ACC112 (cell line): ENCODE measurements at regions not wholly inside any gene's neighbourhood (a gene's known extent, or its start where the extent isn't known, plus 50 kb on each side); places are given as distances from the start of the nearest gene placed in this dataset.

Source experiments
- H2AFZ ChIP-seq: fragments of 200-600 bp; sonication (generic); one replicate; pipeline ENCODE4 v1.6.0; 2017; ENCODE audit warnings: antibody characterized with exemption, low read length; ENCODE audit not compliant: unreplicated experiment
- H3K27ac ChIP-seq: fragments of 200-600 bp; sonication (generic); 2 replicates; pipeline ENCODE4 v1.5.1; 2014; ENCODE audit warnings: low read depth, mild to moderate bottlenecking, antibody characterized with exemption, low read length, moderate library complexity
- H3K27me3 ChIP-seq: fragments of 200-600 bp; sonication (generic); 2 replicates; pipeline ENCODE4 v1.6.1; 2014; ENCODE audit warnings: mild to moderate bottlenecking, antibody characterized with exemption, low read length, moderate library complexity, mixed read lengths; ENCODE audit not compliant: insufficient read depth
- H3K36me3 ChIP-seq: fragments of 200-600 bp; sonication (generic); 2 replicates; pipeline ENCODE4 v1.6.1; 2016; ENCODE audit warnings: mild to moderate bottlenecking, antibody characterized with exemption, low read length, moderate library complexity, mixed read lengths; ENCODE audit not compliant: insufficient read depth
- H3K4me1 ChIP-seq: fragments of 200-600 bp; sonication (generic); one replicate; pipeline ENCODE4 v1.6.1; 2016; ENCODE audit warnings: low read length, mixed read lengths; ENCODE audit not compliant: insufficient read depth, unreplicated experiment, control insufficient read depth
- H3K4me3 ChIP-seq: fragments of 200-600 bp; sonication (generic); 2 replicates; pipeline ENCODE4 v1.5.1; 2014; ENCODE audit warnings: mild to moderate bottlenecking, low read depth, low read length
- H3K79me2 ChIP-seq: fragments of 200-600 bp; sonication (generic); one replicate; pipeline ENCODE4 v1.6.0; 2016; ENCODE audit warnings: low read length; ENCODE audit not compliant: control insufficient read depth, unreplicated experiment, insufficient read depth

GRCh38 chr18:47758000-47758399, 172.5 kb downstream of the SMAD2 start:
- H3K4me1 ChIP-seq = no peaks in the 10 kb centered on the region
- H3K36me3 ChIP-seq = no peaks in the 10 kb centered on the region
- H3K79me2 ChIP-seq = no peaks in the 10 kb centered on the region
- H3K4me3 ChIP-seq = no peak overlapping the region
- no peak overlapping the region for H3K27ac ChIP-seq
- no peak overlapping the region for H2AFZ ChIP-seq
- H3K27me3 ChIP-seq = peaks cover 31% of the 10 kb centered on the region; the same call in 1 of the 2 replicates

GRCh38 chr18:47756364-47757016, 174.0 kb downstream of the SMAD2 start:
- no peaks in the 10 kb centered on the region for H3K4me1 ChIP-seq
- H3K27ac ChIP-seq = no peak overlapping the region
- H3K27me3 ChIP-seq = peaks cover 28% of the 10 kb centered on the region; the same call in 1 of the 2 replicates
- no peak overlapping the region for H2AFZ ChIP-seq
- no peaks in the 10 kb centered on the region for H3K79me2 ChIP-seq
- H3K4me3 ChIP-seq = no peak overlapping the region
- H3K36me3 ChIP-seq = no peaks in the 10 kb centered on the region

- H3K27me3 ChIP-seq = peaks cover 22% of the 10 kb centered on the region; the same call in 1 of the 2 replicates
- H3K4me1 ChIP-seq = no peaks in the 10 kb centered on the region
- H3K4me3 ChIP-seq = no peak overlapping the region
- no peak overlapping the region for H2AFZ ChIP-seq
- no peaks in the 10 kb centered on the region for H3K79me2 ChIP-seq
- no peaks in the 10 kb centered on the region for H3K36me3 ChIP-seq
- no peak overlapping the region for H3K27ac ChIP-seq
These were observed 175.4 kb downstream of the SMAD2 start for GRCh38 chr18:47755102-47755456.

GRCh38 chr18:47754311-47755101, 176.0 kb downstream of the SMAD2 start:
- no peak overlapping the region for H3K4me3 ChIP-seq
- H3K4me1 ChIP-seq = no peaks in the 10 kb centered on the region
- H2AFZ ChIP-seq = no peak overlapping the region

GRCh38 chr18:47752796-47753645, 177.4 kb downstream of the SMAD2 start:
- H2AFZ ChIP-seq = no peak overlapping the region
- no peaks in the 10 kb centered on the region for H3K4me1 ChIP-seq
- H3K27ac ChIP-seq = no peak overlapping the region
- no peaks in the 10 kb centered on the region for H3K36me3 ChIP-seq
- H3K4me3 ChIP-seq = no peak overlapping the region
- peaks cover 21% of the 10 kb centered on the region for H3K27me3 ChIP-seq
- H3K79me2 ChIP-seq = no peaks in the 10 kb centered on the region

More at GRCh38 chr18:47754311-47755101, 176.0 kb downstream of the SMAD2 start:
- H3K27me3 ChIP-seq = peaks cover 17% of the 10 kb centered on the region; the same call in 1 of the 2 replicates
- H3K27ac ChIP-seq = no peak overlapping the region
- no peaks in the 10 kb centered on the region for H3K36me3 ChIP-seq
- no peaks in the 10 kb centered on the region for H3K79me2 ChIP-seq

- H2AFZ ChIP-seq = no peak overlapping the region
- no peaks in the 10 kb centered on the region for H3K4me1 ChIP-seq
- no peak overlapping the region for H3K4me3 ChIP-seq
- H3K79me2 ChIP-seq = no peaks in the 10 kb centered on the region
- no peak overlapping the region for H3K27ac ChIP-seq
- peaks cover 35% of the 10 kb centered on the region for H3K27me3 ChIP-seq
- no peaks in the 10 kb centered on the region for H3K36me3 ChIP-seq
These were observed 179.5 kb downstream of the SMAD2 start for GRCh38 chr18:47750889-47751423.

GRCh38 chr18:47749600-47749973, 180.9 kb downstream of the SMAD2 start:
- Histone ChIP-seq H3K27me3 (peaks cover 35% of the 10 kb centered on the region), H3K27ac (no peak overlapping the region), H2AFZ (no peak overlapping the region), H3K36me3 (no peaks in the 10 kb centered on the region), H3K4me3 (no peak overlapping the region), H3K79me2 (no peaks in the 10 kb centered on the region), H3K4me1 (no peaks in the 10 kb centered on the region)

- peak overlapping the region; percentile 63 for H2AFZ ChIP-seq
- no peaks in the 10 kb centered on the region for H3K4me1 ChIP-seq
- H3K27ac ChIP-seq = no peak overlapping the region
- no peaks in the 10 kb centered on the region for H3K79me2 ChIP-seq
- peak overlapping the region; percentile 78 for H3K4me3 ChIP-seq
- no peaks in the 10 kb centered on the region for H3K36me3 ChIP-seq
- peaks cover 35% of the 10 kb centered on the region for H3K27me3 ChIP-seq
These were observed 181.4 kb downstream of the SMAD2 start for GRCh38 chr18:47748847-47749599.

GRCh38 chr18:47748093-47748796, 182.2 kb downstream of the SMAD2 start:
- no peaks in the 10 kb centered on the region for H3K4me1 ChIP-seq
- H3K4me3 ChIP-seq = peak overlapping the region; percentile 78; the same call in 1 of the 2 replicates
- H3K27ac ChIP-seq = no peak overlapping the region
- H3K36me3 ChIP-seq = no peaks in the 10 kb centered on the region
- H3K79me2 ChIP-seq = no peaks in the 10 kb centered on the region
- H3K27me3 ChIP-seq = peaks cover 36% of the 10 kb centered on the region
- peak overlapping the region; percentile 63 for H2AFZ ChIP-seq
